D721Med (cell line): ENCODE measurements at regions not wholly inside any gene's neighbourhood (a gene's known extent, or its start where the extent isn't known, plus 50 kb on each side); places are given as distances from the start of the nearest gene placed in this dataset.

ENCODE experiments used
- DNase-seq: peaks from one replicate; pipeline ENCODE4 v3.0.0; 2011; ENCODE audit warnings: low spot score; ENCODE audit not compliant: insufficient read length
- FAIRE-seq: peaks from 2 replicates; lab custom pipeline; 2011; peaks lifted over from hg19 to GRCh38; lab: Jason Lieb, UNC
- CTCF ChIP-seq: IDR thresholded peaks from 2 replicates; pipeline ENCODE4 v1.5.1; 2012; ENCODE audit warnings: mild to moderate bottlenecking, control low read depth; ENCODE audit not compliant: insufficient read depth; ENCODE audit errors: missing control alignments

- TF ChIP-seq CTCF: no peak
- FAIRE-seq: no peak
Measured at GRCh38 chr10:123327450-123327849, 173.2 kb downstream of the BUB3 start.

GRCh38 chr10:123327896-123328295, 173.7 kb downstream of the BUB3 start:
- FAIRE-seq (no peak), DNase-seq (no peak)
- no peak for TF ChIP-seq CTCF

More at GRCh38 chr10:123327450-123327849, 173.2 kb downstream of the BUB3 start:
- DNase-seq: no peak

GRCh38 chr10:123331438-123331837, 177.2 kb downstream of the BUB3 start:
- no peak for DNase-seq
- no peak for TF ChIP-seq CTCF
- FAIRE-seq: no peak

- no peak for TF ChIP-seq CTCF
- FAIRE-seq: no peak
- no peak for DNase-seq
Measured at GRCh38 chr10:123346581-123346980, 192.4 kb downstream of the BUB3 start.

- no peak for TF ChIP-seq CTCF
- FAIRE-seq: no peak
- DNase-seq: no peak
Measured at GRCh38 chr10:123348691-123349572, 194.7 kb downstream of the BUB3 start.

- FAIRE-seq (no peak), DNase-seq (no peak)
- TF ChIP-seq CTCF: no peak
Measured at GRCh38 chr10:123351715-123352114, 197.5 kb downstream of the BUB3 start.

- FAIRE-seq (no peak), DNase-seq (no peak)
- TF ChIP-seq CTCF: no peak
Measured at GRCh38 chr10:123354521-123354920, 200.3 kb downstream of the BUB3 start.
